DND-41 (cell line): ENCODE measurements at regions not wholly inside any gene's neighbourhood (a gene's known extent, or its start where the extent isn't known, plus 50 kb on each side); places are given as distances from the start of the nearest gene placed in this dataset.

Experiments
- ATAC-seq: fragments of 200-7000 bp; cut with Tn5 transposase; 3 replicates; pipeline ENCODE4 v1.9.1; 2021; ENCODE audit warnings: low read depth; ENCODE audit not compliant: insufficient read depth
- DNase-seq: peaks from one replicate; pipeline ENCODE4 v3.0.0-alpha.2; 2020
- H2AFZ ChIP-seq: 2 replicates; pipeline ENCODE4 v1.6.0; 2012; ENCODE audit warnings: low read depth, low read length
- H3K27ac ChIP-seq: 2 replicates; pipeline ENCODE4 v1.5.1; 2012; ENCODE audit warnings: low read length, inconsistent platforms
- H3K27me3 ChIP-seq: fragments of 200-600 bp; sonication (generic); 2 replicates; pipeline ENCODE4 v1.6.0; 2012; ENCODE audit warnings: low read length, mild to moderate bottlenecking, inconsistent platforms; ENCODE audit not compliant: insufficient read depth, poor library complexity
- H3K36me3 ChIP-seq: 2 replicates; pipeline ENCODE4 v1.5.1; 2012; ENCODE audit warnings: low read length, inconsistent platforms; ENCODE audit not compliant: insufficient read depth
- H3K4me1 ChIP-seq: 2 replicates; pipeline ENCODE4 v1.5.1; 2012; ENCODE audit warnings: mild to moderate bottlenecking, low read length; ENCODE audit not compliant: insufficient read depth
- H3K4me2 ChIP-seq: 2 replicates; pipeline ENCODE4 v1.6.0; 2012; ENCODE audit warnings: mild to moderate bottlenecking, moderate library complexity, low read length, inconsistent platforms; ENCODE audit not compliant: insufficient read depth
- H3K4me3 ChIP-seq, 2 experiments: fragments of 200-600 bp in 1 of 2; shearing (Covaris generic) in 1 of 2; 2 replicates each; pipeline ENCODE4 v1.5.1; 2012 to 2016; ENCODE audit warnings: inconsistent platforms in 2 of 2, low read length in 2 of 2, mild to moderate bottlenecking in 2 of 2, low read depth in 1 of 2, moderate library complexity in 1 of 2
- H3K79me2 ChIP-seq: 2 replicates; pipeline ENCODE4 v1.6.0; 2012; ENCODE audit warnings: low read length, inconsistent platforms; ENCODE audit not compliant: insufficient read depth
- H3K9ac ChIP-seq: 2 replicates; pipeline ENCODE4 v1.6.0; 2012; ENCODE audit warnings: low read depth, mild to moderate bottlenecking, inconsistent platforms, low read length, moderate library complexity
- H3K9me3 ChIP-seq: 2 replicates; pipeline ENCODE4 v1.5.1; 2012; ENCODE audit warnings: low read length, moderate library complexity, mild to moderate bottlenecking, inconsistent platforms; ENCODE audit not compliant: insufficient read depth, severe bottlenecking
- H4K20me1 ChIP-seq: 2 replicates; pipeline ENCODE4 v1.6.0; 2012; ENCODE audit warnings: low read length; ENCODE audit not compliant: insufficient read depth
- EZH2 ChIP-seq: IDR thresholded peaks from 3 replicates; pipeline ENCODE4 v1.6.1; 2012; ENCODE audit warnings: borderline replicate concordance, low read depth, mild to moderate bottlenecking, moderate library complexity, low read length, inconsistent platforms; ENCODE audit not compliant: severe bottlenecking
- TF ChIP-seq, protein P1 (sequence below): IDR thresholded peaks from 2 replicates; pipeline ENCODE4 v1.5.1; 2012; ENCODE audit warnings: borderline replicate concordance, low read length, moderate library complexity, mild to moderate bottlenecking; ENCODE audit not compliant: poor library complexity, severe bottlenecking; ENCODE audit errors: extremely low read depth

DNA sequence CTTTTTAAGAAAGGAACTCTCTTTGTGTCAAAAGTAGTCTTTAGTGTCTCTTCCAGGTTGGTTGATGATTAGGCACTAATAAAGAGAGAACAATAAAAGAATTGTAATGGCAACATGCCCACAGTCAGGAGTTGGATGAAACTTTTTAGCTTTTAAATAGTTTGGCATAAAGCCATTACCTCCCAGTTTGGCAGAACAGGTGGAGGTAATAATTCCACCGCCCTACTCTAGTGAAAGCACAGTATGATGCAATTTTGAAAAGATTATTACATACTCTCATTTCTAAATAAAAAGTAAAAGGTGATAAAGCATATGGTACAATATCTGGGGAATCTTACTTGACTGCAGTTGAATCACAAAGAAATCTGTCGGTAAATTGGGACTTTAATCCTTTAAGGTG is 497.6 kb downstream of the SUCLA2 start:
- Histone ChIP-seq H3K4me2 (no peak overlapping the region), H4K20me1 (no peaks in the 10 kb centered on the region), H3K9ac (no peak overlapping the region), H3K9me3 (no peaks in the 10 kb centered on the region), H3K27me3 (no peaks in the 10 kb centered on the region), H3K4me1 (no peaks in the 10 kb centered on the region), H3K36me3 (no peaks in the 10 kb centered on the region), H3K27ac (no peak overlapping the region), H2AFZ (no peak overlapping the region), H3K79me2 (no peaks in the 10 kb centered on the region), H3K4me3 (no peak overlapping the region)
- DNase-seq (no peak), ATAC-seq (no peak)
- TF ChIP-seq EZH2, result no peak
- TF ChIP-seq, protein P1, sequence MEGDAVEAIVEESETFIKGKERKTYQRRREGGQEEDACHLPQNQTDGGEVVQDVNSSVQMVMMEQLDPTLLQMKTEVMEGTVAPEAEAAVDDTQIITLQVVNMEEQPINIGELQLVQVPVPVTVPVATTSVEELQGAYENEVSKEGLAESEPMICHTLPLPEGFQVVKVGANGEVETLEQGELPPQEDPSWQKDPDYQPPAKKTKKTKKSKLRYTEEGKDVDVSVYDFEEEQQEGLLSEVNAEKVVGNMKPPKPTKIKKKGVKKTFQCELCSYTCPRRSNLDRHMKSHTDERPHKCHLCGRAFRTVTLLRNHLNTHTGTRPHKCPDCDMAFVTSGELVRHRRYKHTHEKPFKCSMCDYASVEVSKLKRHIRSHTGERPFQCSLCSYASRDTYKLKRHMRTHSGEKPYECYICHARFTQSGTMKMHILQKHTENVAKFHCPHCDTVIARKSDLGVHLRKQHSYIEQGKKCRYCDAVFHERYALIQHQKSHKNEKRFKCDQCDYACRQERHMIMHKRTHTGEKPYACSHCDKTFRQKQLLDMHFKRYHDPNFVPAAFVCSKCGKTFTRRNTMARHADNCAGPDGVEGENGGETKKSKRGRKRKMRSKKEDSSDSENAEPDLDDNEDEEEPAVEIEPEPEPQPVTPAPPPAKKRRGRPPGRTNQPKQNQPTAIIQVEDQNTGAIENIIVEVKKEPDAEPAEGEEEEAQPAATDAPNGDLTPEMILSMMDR, result no peak

- H3K4me1 ChIP-seq, result no peaks in the 10 kb centered on the region
- no peaks in the 10 kb centered on the region for H4K20me1 ChIP-seq
- no peak overlapping the region for H3K4me3 ChIP-seq
- H3K27me3 ChIP-seq, result no peaks in the 10 kb centered on the region
- H3K9ac ChIP-seq, result no peak overlapping the region
- no peak overlapping the region for H3K27ac ChIP-seq
- no peaks in the 10 kb centered on the region for H3K79me2 ChIP-seq
- ATAC-seq (no peak), DNase-seq (no peak)
- no peaks in the 10 kb centered on the region for H3K9me3 ChIP-seq
- no peak overlapping the region for H2AFZ ChIP-seq
- H3K36me3 ChIP-seq, result no peaks in the 10 kb centered on the region
- no peak overlapping the region for H3K4me2 ChIP-seq
- no peak for TF ChIP-seq EZH2
- TF ChIP-seq, protein P1, result no peak
Measured at GRCh38 chr13:47502166-47502565, 498.9 kb downstream of the SUCLA2 start.

- Histone ChIP-seq H2AFZ (no peak overlapping the region), H3K4me3 (no peak overlapping the region), H3K9ac (no peak overlapping the region), H3K27me3 (no peaks in the 10 kb centered on the region), H3K36me3 (no peaks in the 10 kb centered on the region), H3K4me2 (no peak overlapping the region), H3K4me1 (no peaks in the 10 kb centered on the region), H4K20me1 (no peaks in the 10 kb centered on the region), H3K27ac (no peak overlapping the region), H3K9me3 (no peaks in the 10 kb centered on the region), H3K79me2 (no peaks in the 10 kb centered on the region)
- no peak for DNase-seq
- TF ChIP-seq EZH2, result no peak
- TF ChIP-seq, protein P1, result no peak
- ATAC-seq, result no peak
Measured at GRCh38 chr13:47499358-47500150, 501.5 kb downstream of the SUCLA2 start.
